ENCODE measurements at regions not wholly inside any gene's neighbourhood (a gene's known extent, or its start where the extent isn't known, plus 50 kb on each side); places are given as distances from the start of the nearest gene placed in this dataset.

- TF ChIP-seq ZBTB33 (IDR thresholded peaks at IDR 0.05), result no peak
These were observed 54.3 kb upstream of the SERBP1 start (continued) for GRCh38 chr1:67484492-67484891.

- no peak for TF ChIP-seq MYC (IDR thresholded peaks at IDR 0.05; ENCODE audit: insufficient read depth, insufficient read length, insufficient replicate concordance, low read length, severe bottlenecking)
- TF ChIP-seq EZH2 (IDR thresholded peaks at IDR 0.05; ENCODE audit: borderline replicate concordance, control insufficient read depth, low read depth, low read length), result no peak
- TF ChIP-seq USF2 (IDR thresholded peaks at IDR 0.05; ENCODE audit: borderline replicate concordance, low read depth, low read length), result no peak
- no peak for TF ChIP-seq RBBP5 (conservative IDR thresholded peaks at IDR 0.05)
- no peak for TF ChIP-seq RAD21 (IDR thresholded peaks at IDR 0.05; ENCODE audit: insufficient read depth, low read depth, low read length)
- TF ChIP-seq CTCF (IDR thresholded peaks at IDR 0.05 in 2 of 3, conservative IDR thresholded peaks at IDR 0.05 in 1 of 3; ENCODE audit: control insufficient read depth in 2 of 3, extremely low read depth in 1 of 3, insufficient read depth in 1 of 3, low read depth in 3 of 3, low read length in 3 of 3), result no peak
- intact Hi-C loops (cut with micrococcal nuclease; ENCODE audit: unreplicated experiment) (no loop called here), in situ Hi-C loops (cut with MboI) (loop anchor here (25.0 kb wide), 1 partner anchor 723 kb away; the partner anchor contains the start of gene DYNLT5)
- no TSS peak for BruUV-seq (replicated peaks)
- 24% methylated on average over 3 of the region's 3 CpGs for WGBS (ENCODE audit: insufficient coverage, insufficient replicate concordance, low lambda C conversion rate, missing lambda C conversion rate)
- H3K9me3 ChIP-seq (replicated peaks; ENCODE audit: control insufficient read depth, insufficient read depth, low read length), result no peaks in the 10 kb centered on the region
- H3K27ac ChIP-seq (ENCODE audit: control insufficient read depth, insufficient read depth), result no peak overlapping the region
- no peak overlapping the region for H3K9ac ChIP-seq (ENCODE audit: control insufficient read depth, insufficient read depth, low read length)
- H3K4me2 ChIP-seq (ENCODE audit: control insufficient read depth, insufficient read depth), result no peak overlapping the region
- ATAC-seq (no peak), DNase-seq (ENCODE audit: low read depth, low spot score) (no peak), FAIRE-seq (no peak)
- no peak overlapping the region for H2AFZ ChIP-seq (ENCODE audit: control insufficient read depth, low read depth, low read length)
- ChIA-PET SMC1A (ENCODE audit: uncharacterized antibody, unreplicated experiment) (interaction anchor here (0.7 to 0.9 kb wide), 2 partner anchors 44 to 54 kb away, joined by 3 read pairs; no protein-coding TSS in a partner anchor), CTCF (interaction anchor here (1.9 to 2.9 kb wide), 2 partner anchors 11 to 15 kb away, joined by 8 to 9 read pairs; no protein-coding TSS in a partner anchor), POLR2A (no interaction called here), RAD21 (ENCODE audit: unreplicated experiment) (no interaction called here)
- H3K4me1 ChIP-seq (ENCODE audit: control insufficient read depth, insufficient read depth, low read length), result no peaks in the 10 kb centered on the region
- H3K4me3 ChIP-seq, result no peak overlapping the region
- H3K79me2 ChIP-seq (ENCODE audit: control insufficient read depth, insufficient read depth, low read length), result no peaks in the 10 kb centered on the region
- no peaks in the 10 kb centered on the region; a peak in 1 of 4 replicates for H3K27me3 ChIP-seq (replicated peaks in 1 of 2; ENCODE audit: control insufficient read depth in 2 of 2, insufficient read depth in 2 of 2, low read length in 1 of 2)
- no peaks in the 10 kb centered on the region for H4K20me1 ChIP-seq (ENCODE audit: control insufficient read depth, insufficient read depth)
- H3K36me3 ChIP-seq (ENCODE audit: control insufficient read depth in 2 of 2, insufficient read depth in 2 of 2, low read length in 1 of 2), result no peaks in the 10 kb centered on the region
These were observed 55.0 kb upstream of the SERBP1 start for GRCh38 chr1:67485046-67485811.

Data from GM12878 (cell line).